Activated CD4-positive, alpha-beta memory T cell treated with anti-CD3 and anti-CD28 coated beads, Interleukin-2, amount 10 ng/mL, durations not matched to agents 7 days and 5 days (primary cell): ENCODE measurements at regions not wholly inside any gene's neighbourhood (a gene's known extent, or its start where the extent isn't known, plus 50 kb on each side); places are given as distances from the start of the nearest gene placed in this dataset.
"Not testable (repeated sequence)": the region's sequence is repeated elsewhere in the genome, so short reads cannot be mapped to it uniquely, and the experiment has no call there.

Experiments used
- CTCF ChIA-PET: fragments of 350-600 bp; sonication (Branson Sonifier 250); formaldehyde crosslinking; loops from one replicate; lab custom pipeline; 2021; ENCODE audit warnings: antibody characterized with exemption, inconsistent platforms; lab: Charles Lee
- POLR2A ChIA-PET: fragments of 350-600 bp; sonication (Branson Sonifier 250); formaldehyde crosslinking; loops from one replicate; lab custom pipeline; 2021; ENCODE audit warnings: antibody characterized with exemption; lab: Charles Lee
- DNase-seq: peaks from one replicate; pipeline ENCODE4 v3.0.0-alpha.2; 2020
- H3K27ac Mint-ChIP-seq: one replicate; pipeline ENCODE4 v1.8.0; 2021; ENCODE audit warnings: mild to moderate bottlenecking, mixed read lengths
- H3K27me3 Mint-ChIP-seq: one replicate; pipeline ENCODE4 v1.8.0; 2021; ENCODE audit warnings: mixed read lengths
- H3K36me3 Mint-ChIP-seq: one replicate; pipeline ENCODE4 v1.8.0; 2021; ENCODE audit warnings: low read depth, mixed read lengths
- H3K4me1 Mint-ChIP-seq: one replicate; pipeline ENCODE4 v1.8.0; 2021; ENCODE audit warnings: mixed read lengths
- H3K4me3 Mint-ChIP-seq: one replicate; pipeline ENCODE4 v1.8.0; 2021; ENCODE audit warnings: mild to moderate bottlenecking, mixed read lengths
- H3K9me3 Mint-ChIP-seq: one replicate; pipeline ENCODE4 v1.8.0; 2021; ENCODE audit warnings: mixed read lengths

DNA sequence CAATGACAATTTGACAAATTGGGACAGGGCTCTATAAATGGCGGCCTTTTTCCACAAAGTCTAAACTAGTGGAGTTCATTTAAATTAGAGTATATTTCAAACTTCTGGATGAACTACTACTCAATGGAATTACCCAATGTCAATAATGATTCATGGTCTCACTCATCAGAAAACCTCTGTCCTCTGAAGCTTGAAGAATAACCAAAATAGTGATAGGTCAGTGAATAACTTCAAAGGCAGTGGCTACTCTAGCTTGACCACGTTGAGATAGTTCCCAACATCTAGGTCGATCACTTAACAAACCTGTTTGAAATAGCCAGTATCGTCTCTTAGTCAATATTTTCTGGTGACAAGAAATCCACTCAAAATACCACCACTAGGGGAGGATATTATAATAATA lies 197.6 kb downstream of the HDGFL1 start:
- H3K27ac Mint-ChIP-seq: no peak overlapping the region
- ChIA-PET POLR2A (no interaction called here), CTCF (no interaction called here)
- no peaks in the 10 kb centered on the region for H3K27me3 Mint-ChIP-seq
- no peak overlapping the region for H3K4me3 Mint-ChIP-seq
- DNase-seq: no peak
- no peaks in the 10 kb centered on the region for H3K36me3 Mint-ChIP-seq
- H3K9me3 Mint-ChIP-seq: peaks cover 7% of the 10 kb centered on the region
- H3K4me1 Mint-ChIP-seq: no peaks in the 10 kb centered on the region

DNA sequence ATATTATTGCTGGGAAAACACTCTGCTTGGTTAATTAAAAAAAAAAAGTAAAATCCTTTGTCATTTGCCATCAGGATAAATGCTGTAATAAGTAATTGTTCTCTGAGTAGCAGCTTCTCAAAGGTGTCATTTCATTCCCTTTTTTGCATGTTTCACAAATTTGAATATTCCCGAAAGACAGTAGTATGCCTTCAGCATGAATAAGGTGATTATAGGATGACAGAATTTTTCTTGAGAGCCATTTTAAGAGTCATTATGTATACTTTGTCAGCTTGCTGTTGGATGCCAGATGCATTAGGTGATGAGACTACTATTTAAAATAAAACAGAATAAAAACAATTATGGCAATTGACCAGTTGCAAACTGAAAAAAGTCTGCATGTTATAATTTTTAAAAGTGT lies 200.7 kb downstream of the HDGFL1 start:
- Mint-ChIP-seq H3K4me3 (no peak overlapping the region), H3K36me3 (no peaks in the 10 kb centered on the region), H3K4me1 (no peaks in the 10 kb centered on the region), H3K27ac (no peak overlapping the region), H3K27me3 (no peaks in the 10 kb centered on the region), H3K9me3 (peaks cover 7% of the 10 kb centered on the region)
- POLR2A ChIA-PET: no interaction called here
- DNase-seq: no peak
- CTCF ChIA-PET: no interaction called here

DNA sequence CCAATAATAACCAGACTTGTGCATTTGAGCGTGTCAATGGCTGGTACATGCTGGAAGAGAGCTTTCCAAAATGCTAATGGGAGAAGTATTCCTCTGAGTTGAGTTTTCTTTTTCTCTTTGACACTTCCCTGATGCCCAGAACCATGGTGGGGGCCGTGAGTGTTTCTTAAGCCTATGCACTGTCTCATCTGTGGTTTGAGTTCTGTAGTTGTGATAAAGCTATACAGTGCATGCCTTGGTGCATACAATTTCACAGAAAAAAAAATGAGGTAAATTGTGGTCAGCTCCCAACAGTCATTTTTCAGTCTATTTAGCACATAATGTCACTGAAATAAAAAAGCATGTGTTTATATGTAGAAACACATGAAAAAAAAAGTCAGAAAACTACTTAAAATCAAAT lies 204.8 kb downstream of the HDGFL1 start:
- Mint-ChIP-seq H3K27ac (no peak overlapping the region), H3K36me3 (no peaks in the 10 kb centered on the region), H3K4me3 (no peak overlapping the region), H3K9me3 (peaks cover 19% of the 10 kb centered on the region), H3K27me3 (no peaks in the 10 kb centered on the region), H3K4me1 (no peaks in the 10 kb centered on the region)
- POLR2A ChIA-PET: no interaction called here
- CTCF ChIA-PET: no interaction called here
- no peak for DNase-seq

- CTCF ChIA-PET, H3K36me3 Mint-ChIP-seq, H3K27ac Mint-ChIP-seq, H3K27me3 Mint-ChIP-seq, H3K4me1 Mint-ChIP-seq, DNase-seq, H3K4me3 Mint-ChIP-seq, POLR2A ChIA-PET: not testable (repeated sequence)
- H3K9me3 Mint-ChIP-seq: peaks cover 32% of the 10 kb centered on the region
Measured at GRCh38 chr6:22778438-22778837, 209.1 kb downstream of the HDGFL1 start.

DNA sequence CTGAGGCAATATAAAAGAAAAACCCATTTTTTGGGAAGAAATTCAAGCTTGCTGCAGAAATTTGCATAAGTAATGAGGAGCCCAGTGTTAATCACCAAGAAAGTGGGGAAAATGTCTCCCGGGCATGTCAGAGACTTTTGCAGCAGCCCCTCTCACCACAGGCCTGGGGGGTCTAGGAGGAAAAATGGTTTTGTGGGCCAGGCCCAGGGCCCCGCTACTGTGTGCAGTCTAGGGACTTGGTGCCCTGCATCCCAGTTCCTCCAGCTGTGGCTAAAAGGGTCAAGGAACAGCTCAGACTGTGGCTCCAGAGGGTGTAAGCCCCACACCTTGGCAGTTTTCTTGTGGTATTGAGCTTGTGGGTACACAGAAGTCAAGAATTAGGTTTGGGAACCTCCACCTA lies 209.7 kb downstream of the HDGFL1 start:
- Mint-ChIP-seq H3K27ac (no peak overlapping the region), H3K4me1 (no peaks in the 10 kb centered on the region), H3K9me3 (peaks cover 37% of the 10 kb centered on the region), H3K36me3 (no peaks in the 10 kb centered on the region), H3K27me3 (no peaks in the 10 kb centered on the region), H3K4me3 (no peak overlapping the region)
- no peak for DNase-seq
- ChIA-PET POLR2A (no interaction called here), CTCF (no interaction called here)

- no peak for DNase-seq
- H3K36me3 Mint-ChIP-seq: no peaks in the 10 kb centered on the region
- no peak overlapping the region for H3K27ac Mint-ChIP-seq
- ChIA-PET CTCF (no interaction called here), POLR2A (no interaction called here)
- no peaks in the 10 kb centered on the region for H3K27me3 Mint-ChIP-seq
- no peaks in the 10 kb centered on the region for H3K4me1 Mint-ChIP-seq
- H3K9me3 Mint-ChIP-seq: peaks cover 27% of the 10 kb centered on the region
- H3K4me3 Mint-ChIP-seq: no peak overlapping the region
Measured at GRCh38 chr6:22783931-22784330, 214.6 kb downstream of the HDGFL1 start.

- no peak for DNase-seq
- H3K4me3 Mint-ChIP-seq: no peak overlapping the region
- CTCF ChIA-PET: interaction anchor here (0.7 kb wide), 1 partner anchor 365 kb away, joined by 3 read pairs; no protein-coding TSS in a partner anchor
- no peak overlapping the region for H3K27ac Mint-ChIP-seq
- H3K36me3 Mint-ChIP-seq: no peaks in the 10 kb centered on the region
- POLR2A ChIA-PET: no interaction called here
- H3K9me3 Mint-ChIP-seq: peaks cover 23% of the 10 kb centered on the region
- no peaks in the 10 kb centered on the region for H3K4me1 Mint-ChIP-seq
- no peaks in the 10 kb centered on the region for H3K27me3 Mint-ChIP-seq
Measured at GRCh38 chr6:22784601-22785410, 215.4 kb downstream of the HDGFL1 start.

DNA sequence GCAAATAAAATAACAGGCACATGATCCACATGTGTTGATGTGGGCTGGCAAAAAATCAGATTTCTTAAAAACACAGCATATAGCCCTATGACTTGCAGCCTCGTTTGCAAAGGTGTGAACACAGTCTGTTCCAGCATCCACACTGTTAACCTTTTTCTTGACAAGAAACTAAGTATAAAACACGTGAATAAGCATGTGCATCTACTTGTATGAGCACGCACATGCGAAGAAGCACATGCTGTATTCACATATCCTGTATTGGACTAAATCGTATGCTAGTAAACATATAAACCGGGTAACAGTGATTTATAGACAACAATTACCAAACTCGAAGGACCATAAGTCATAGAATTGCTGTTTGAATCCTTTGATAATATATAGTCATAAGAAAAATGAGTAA lies 218.7 kb downstream of the HDGFL1 start:
- no peaks in the 10 kb centered on the region for H3K27me3 Mint-ChIP-seq
- ChIA-PET CTCF (no interaction called here), POLR2A (no interaction called here)
- no peaks in the 10 kb centered on the region for H3K4me1 Mint-ChIP-seq
- H3K4me3 Mint-ChIP-seq: no peak overlapping the region
- no peaks in the 10 kb centered on the region for H3K36me3 Mint-ChIP-seq
- DNase-seq: no peak
- peaks cover 17% of the 10 kb centered on the region for H3K9me3 Mint-ChIP-seq
- no peak overlapping the region for H3K27ac Mint-ChIP-seq

GRCh38 chr6:22789315-22789714 lies 219.9 kb downstream of the HDGFL1 start:
- H3K4me1 Mint-ChIP-seq: no peaks in the 10 kb centered on the region
- H3K4me3 Mint-ChIP-seq: no peak overlapping the region
- H3K27ac Mint-ChIP-seq: no peak overlapping the region
- ChIA-PET CTCF (no interaction called here), POLR2A (no interaction called here)
- H3K36me3 Mint-ChIP-seq: no peaks in the 10 kb centered on the region
- no peaks in the 10 kb centered on the region for H3K27me3 Mint-ChIP-seq
- DNase-seq: no peak
- peaks cover 15% of the 10 kb centered on the region for H3K9me3 Mint-ChIP-seq

DNA sequence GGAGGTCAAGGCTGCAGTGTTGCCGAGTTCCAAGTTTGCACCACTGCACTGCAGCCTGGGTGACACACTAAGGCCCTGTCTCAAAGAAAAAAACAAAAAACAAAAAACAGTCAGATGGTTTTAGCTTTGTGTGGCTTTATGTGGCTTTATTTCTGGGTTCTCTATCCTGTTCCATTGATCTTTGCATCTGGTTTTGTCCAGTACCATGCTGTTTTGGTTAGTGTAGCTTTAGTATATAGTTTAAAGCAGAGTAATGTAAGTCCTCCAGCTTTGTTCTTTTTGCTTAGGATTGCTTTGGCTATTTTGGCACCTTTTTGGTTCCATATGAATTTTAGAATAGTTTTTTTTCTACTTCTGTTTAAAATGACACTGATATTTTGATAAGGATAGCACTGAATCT lies 225.5 kb downstream of the HDGFL1 start:
- peaks cover 22% of the 10 kb centered on the region for H3K9me3 Mint-ChIP-seq
- H3K4me1 Mint-ChIP-seq: no peaks in the 10 kb centered on the region

DNA sequence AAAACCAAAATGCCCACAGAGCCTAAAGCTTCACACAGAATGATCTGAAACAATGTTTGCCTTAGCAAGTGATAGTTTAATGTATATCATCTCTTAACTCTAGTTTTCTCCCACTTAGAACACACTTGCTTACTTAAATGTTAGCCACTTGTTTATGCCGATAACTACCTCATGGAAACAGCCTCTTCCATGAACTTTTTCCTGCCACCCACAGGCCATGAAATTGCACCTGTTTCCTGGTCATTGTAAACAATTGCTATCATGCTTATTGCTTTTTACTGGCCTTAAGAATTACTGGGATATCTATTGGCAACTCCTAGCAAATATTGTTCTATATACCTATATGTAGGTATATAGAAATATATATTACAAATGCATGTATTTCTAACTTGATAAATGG lies 231.1 kb downstream of the HDGFL1 start:
- no peak overlapping the region for H3K4me3 Mint-ChIP-seq
- CTCF ChIA-PET: no interaction called here

More for the DNA sequence above, 225.5 kb downstream of the HDGFL1 start:
- ChIA-PET CTCF (no interaction called here), POLR2A (no interaction called here)
- H3K27me3 Mint-ChIP-seq: no peaks in the 10 kb centered on the region
- H3K27ac Mint-ChIP-seq: no peak overlapping the region
- DNase-seq: no peak
- no peak overlapping the region for H3K4me3 Mint-ChIP-seq
- H3K36me3 Mint-ChIP-seq: no peaks in the 10 kb centered on the region

GRCh38 chr6:22801831-22802230 lies 232.5 kb downstream of the HDGFL1 start:
- ChIA-PET CTCF (no interaction called here), POLR2A (no interaction called here)
- Mint-ChIP-seq H3K27me3 (no peaks in the 10 kb centered on the region), H3K4me3 (no peak overlapping the region), H3K27ac (no peak overlapping the region), H3K4me1 (no peaks in the 10 kb centered on the region), H3K36me3 (no peaks in the 10 kb centered on the region), H3K9me3 (peaks cover 8% of the 10 kb centered on the region)
- no peak for DNase-seq

More for the DNA sequence above, 231.1 kb downstream of the HDGFL1 start:
- H3K27me3 Mint-ChIP-seq: no peaks in the 10 kb centered on the region
- no peaks in the 10 kb centered on the region for H3K4me1 Mint-ChIP-seq
- H3K36me3 Mint-ChIP-seq: no peaks in the 10 kb centered on the region
- no peak overlapping the region for H3K27ac Mint-ChIP-seq
- POLR2A ChIA-PET: no interaction called here
- peaks cover 10% of the 10 kb centered on the region for H3K9me3 Mint-ChIP-seq
- DNase-seq: no peak

DNA sequence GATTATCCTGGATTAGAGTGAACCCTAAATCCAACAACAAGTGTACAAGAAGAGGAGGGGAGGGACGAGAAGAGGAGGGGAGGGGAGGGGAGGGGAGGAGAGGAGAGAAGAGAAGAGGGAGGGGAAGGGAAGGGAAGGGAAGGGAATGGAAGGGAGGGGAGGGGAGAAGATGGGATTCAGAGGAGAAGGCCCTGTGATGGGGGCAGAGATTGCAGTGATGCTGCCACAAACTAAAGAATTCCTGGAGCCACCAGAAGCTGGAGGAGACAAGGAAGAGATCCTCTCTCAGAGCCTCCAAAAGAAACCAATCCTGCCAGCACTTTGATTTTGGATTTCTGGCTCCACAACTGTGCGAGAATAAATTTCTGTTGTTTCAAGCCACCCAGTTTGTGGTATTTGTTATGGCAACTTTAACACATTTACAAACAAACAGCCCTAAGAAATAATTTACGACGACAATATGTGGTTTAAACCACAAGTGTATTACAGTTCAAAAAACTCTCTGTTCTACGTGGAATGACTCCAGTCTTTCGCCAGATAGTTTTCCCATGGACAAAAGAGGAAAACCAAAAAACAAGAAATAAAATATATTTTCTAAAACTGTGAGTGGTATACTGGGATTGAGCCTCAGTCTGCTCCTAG lies 235.4 kb downstream of the HDGFL1 start:
- ChIA-PET CTCF (no interaction called here), POLR2A (no interaction called here)
- no peak for DNase-seq
- H3K27me3 Mint-ChIP-seq: no peaks in the 10 kb centered on the region
- H3K9me3 Mint-ChIP-seq: peaks cover 8% of the 10 kb centered on the region
- no peak overlapping the region for H3K4me3 Mint-ChIP-seq
- H3K4me1 Mint-ChIP-seq: no peaks in the 10 kb centered on the region
- no peak overlapping the region for H3K27ac Mint-ChIP-seq
- H3K36me3 Mint-ChIP-seq: no peaks in the 10 kb centered on the region

DNA sequence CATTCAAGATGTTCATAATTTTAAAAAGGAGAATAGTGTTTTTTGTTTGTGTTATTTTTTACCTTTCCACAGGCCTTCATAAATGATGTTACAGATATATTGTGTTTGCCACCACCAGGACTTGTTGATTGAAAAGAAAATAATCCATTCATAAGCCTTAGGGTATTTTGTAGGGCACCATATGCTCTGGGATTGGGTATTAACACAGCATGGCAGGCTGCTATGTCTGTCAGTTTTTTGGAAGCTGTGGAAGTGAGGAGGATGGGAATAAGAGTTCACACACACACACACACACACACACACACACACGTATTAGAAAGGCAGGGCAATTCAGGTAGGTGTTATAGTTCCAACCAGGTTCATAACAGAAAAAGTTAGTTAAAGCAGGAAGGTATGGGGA lies 237.9 kb downstream of the HDGFL1 start:
- DNase-seq: no peak
- CTCF ChIA-PET: no interaction called here
- H3K27me3 Mint-ChIP-seq: no peaks in the 10 kb centered on the region
- H3K9me3 Mint-ChIP-seq: peaks cover 10% of the 10 kb centered on the region
- POLR2A ChIA-PET: no interaction called here
- no peak overlapping the region for H3K27ac Mint-ChIP-seq
- H3K36me3 Mint-ChIP-seq: no peaks in the 10 kb centered on the region
- no peak overlapping the region for H3K4me3 Mint-ChIP-seq
- no peaks in the 10 kb centered on the region for H3K4me1 Mint-ChIP-seq
